ENCODE measurements at regions not wholly inside any gene's neighbourhood (a gene's known extent, or its start where the extent isn't known, plus 50 kb on each side); places are given as distances from the start of the nearest gene placed in this dataset.

- Histone ChIP-seq H3K27ac (no peak overlapping the region), H3K36me3 (ENCODE audit: control insufficient read depth, insufficient read depth, low read length) (no peaks in the 10 kb centered on the region), H3K27me3 (ENCODE audit: control insufficient read depth, insufficient read depth, low read length) (no peaks in the 10 kb centered on the region), H3K9ac (no peak overlapping the region), H3K4me2 (ENCODE audit: low read length) (no peak overlapping the region), H2AFZ (no peak overlapping the region), H3K4me3 (ENCODE audit: low read depth, low read length) (no peak overlapping the region), H3K79me2 (no peaks in the 10 kb centered on the region), H3K4me1 (no peaks in the 10 kb centered on the region), H3K9me3 (ENCODE audit: control insufficient read depth, low read length) (no peaks in the 10 kb centered on the region)
- no peak for TF ChIP-seq CTCF (IDR thresholded peaks at IDR 0.05)
Measured at GRCh38 chr14:83257466-83258439, 1724.1 kb upstream of the SEL1L start.

GRCh38 chr14:83260751-83261150 is 1727.1 kb upstream of the SEL1L start:
- Histone ChIP-seq H3K4me1 (no peaks in the 10 kb centered on the region), H3K79me2 (no peaks in the 10 kb centered on the region), H3K9me3 (ENCODE audit: control insufficient read depth, low read length) (no peaks in the 10 kb centered on the region), H3K27me3 (ENCODE audit: control insufficient read depth, insufficient read depth, low read length) (no peaks in the 10 kb centered on the region), H3K36me3 (ENCODE audit: control insufficient read depth, insufficient read depth, low read length) (no peaks in the 10 kb centered on the region), H3K9ac (no peak overlapping the region), H3K4me3 (ENCODE audit: low read depth, low read length) (no peak overlapping the region), H3K4me2 (ENCODE audit: low read length) (no peak overlapping the region), H3K27ac (no peak overlapping the region), H2AFZ (no peak overlapping the region)
- TF ChIP-seq CTCF (IDR thresholded peaks at IDR 0.05) = no peak

GRCh38 chr14:83269583-83269982 is 1735.9 kb upstream of the SEL1L start:
- Histone ChIP-seq H3K79me2 (no peaks in the 10 kb centered on the region), H3K4me1 (no peaks in the 10 kb centered on the region), H3K9ac (no peak overlapping the region), H3K36me3 (ENCODE audit: control insufficient read depth, insufficient read depth, low read length) (no peaks in the 10 kb centered on the region), H3K4me2 (ENCODE audit: low read length) (no peak overlapping the region), H3K4me3 (ENCODE audit: low read depth, low read length) (no peak overlapping the region), H3K27ac (no peak overlapping the region), H2AFZ (no peak overlapping the region), H3K9me3 (ENCODE audit: control insufficient read depth, low read length) (no peaks in the 10 kb centered on the region), H3K27me3 (ENCODE audit: control insufficient read depth, insufficient read depth, low read length) (no peaks in the 10 kb centered on the region)
- no peak for TF ChIP-seq CTCF (IDR thresholded peaks at IDR 0.05)

GRCh38 chr14:83271663-83272062 is 1738.0 kb upstream of the SEL1L start:
- H3K4me1 ChIP-seq = no peaks in the 10 kb centered on the region
- no peaks in the 10 kb centered on the region for H3K79me2 ChIP-seq
- H3K27ac ChIP-seq = no peak overlapping the region
- H3K9ac ChIP-seq = no peak overlapping the region
- TF ChIP-seq CTCF (IDR thresholded peaks at IDR 0.05) = no peak
- no peaks in the 10 kb centered on the region for H3K36me3 ChIP-seq (ENCODE audit: control insufficient read depth, insufficient read depth, low read length)
- H2AFZ ChIP-seq = no peak overlapping the region
- H3K4me2 ChIP-seq (ENCODE audit: low read length) = no peak overlapping the region
- H3K27me3 ChIP-seq (ENCODE audit: control insufficient read depth, insufficient read depth, low read length) = no peaks in the 10 kb centered on the region
- H3K4me3 ChIP-seq (ENCODE audit: low read depth, low read length) = no peak overlapping the region
- H3K9me3 ChIP-seq (ENCODE audit: control insufficient read depth, low read length) = no peaks in the 10 kb centered on the region

- no peak overlapping the region for H3K4me2 ChIP-seq (ENCODE audit: low read length)
- no peak overlapping the region for H3K27ac ChIP-seq
- H3K27me3 ChIP-seq (ENCODE audit: control insufficient read depth, insufficient read depth, low read length) = no peaks in the 10 kb centered on the region
- H3K79me2 ChIP-seq = no peaks in the 10 kb centered on the region
- no peaks in the 10 kb centered on the region for H3K9me3 ChIP-seq (ENCODE audit: control insufficient read depth, low read length)
- no peak overlapping the region for H2AFZ ChIP-seq
- no peak overlapping the region for H3K4me3 ChIP-seq (ENCODE audit: low read depth, low read length)
- no peak for TF ChIP-seq CTCF (IDR thresholded peaks at IDR 0.05)
- no peaks in the 10 kb centered on the region for H3K36me3 ChIP-seq (ENCODE audit: control insufficient read depth, insufficient read depth, low read length)
- no peak overlapping the region for H3K9ac ChIP-seq
- H3K4me1 ChIP-seq = no peaks in the 10 kb centered on the region
Measured at GRCh38 chr14:83280719-83281118, 1747.1 kb upstream of the SEL1L start.
